HFFc6 (cell line): ENCODE measurements at regions not wholly inside any gene's neighbourhood (a gene's known extent, or its start where the extent isn't known, plus 50 kb on each side); places are given as distances from the start of the nearest gene placed in this dataset.

Source experiments
- DNase-seq: peaks from one replicate; pipeline ENCODE4 v3.0.0-alpha.2; 2018
- H3K27ac Mint-ChIP-seq: 2 replicates; pipeline ENCODE4 v1.8.0; 2020; ENCODE audit warnings: mild to moderate bottlenecking, mixed read lengths
- H3K27me3 Mint-ChIP-seq: 2 replicates; pipeline ENCODE4 v1.8.0; 2021; ENCODE audit warnings: mild to moderate bottlenecking, moderate library complexity, mixed read lengths; ENCODE audit not compliant: insufficient read depth
- H3K36me3 Mint-ChIP-seq: 2 replicates; pipeline ENCODE4 v1.8.0; 2021; ENCODE audit warnings: low read depth, mixed read lengths
- H3K4me1 Mint-ChIP-seq: 2 replicates; pipeline ENCODE4 v1.8.0; 2020; ENCODE audit warnings: low read depth, mixed read lengths
- H3K4me3 Mint-ChIP-seq: 2 replicates; pipeline ENCODE4 v1.8.0; 2020; ENCODE audit warnings: mild to moderate bottlenecking, moderate library complexity, mixed read lengths
- H3K9me3 Mint-ChIP-seq: 2 replicates; pipeline ENCODE4 v1.8.0; 2020; ENCODE audit warnings: mild to moderate bottlenecking, mixed read lengths
- CTCF ChIP-seq: fragments of 200-600 bp; sonication (generic); IDR thresholded peaks from 2 replicates; pipeline ENCODE4 v1.5.0; 2021; ENCODE audit warnings: antibody characterized with exemption, mild to moderate bottlenecking

- Mint-ChIP-seq H3K27me3 (no peaks in the 10 kb centered on the region), H3K27ac (no peak overlapping the region), H3K4me3 (no peak overlapping the region), H3K36me3 (no peaks in the 10 kb centered on the region), H3K4me1 (no peaks in the 10 kb centered on the region), H3K9me3 (peaks cover 19% of the 10 kb centered on the region)
- no peak for DNase-seq
- TF ChIP-seq CTCF, result no peak
Observed at GRCh38 chr11:91872243-91872642, 352.4 kb upstream of the FAT3 start.

GRCh38 chr11:91871791-91872190, 352.8 kb upstream of the FAT3 start:
- TF ChIP-seq CTCF, result no peak
- no peaks in the 10 kb centered on the region for H3K27me3 Mint-ChIP-seq
- no peak overlapping the region for H3K27ac Mint-ChIP-seq
- no peaks in the 10 kb centered on the region for H3K4me1 Mint-ChIP-seq
- no peak overlapping the region for H3K4me3 Mint-ChIP-seq
- no peak for DNase-seq
- H3K36me3 Mint-ChIP-seq, result no peaks in the 10 kb centered on the region
- H3K9me3 Mint-ChIP-seq, result peaks cover 16% of the 10 kb centered on the region

- H3K4me1 Mint-ChIP-seq, result no peaks in the 10 kb centered on the region
- no peak for TF ChIP-seq CTCF
- peaks cover 13% of the 10 kb centered on the region for H3K9me3 Mint-ChIP-seq
- H3K27ac Mint-ChIP-seq, result no peak overlapping the region
- no peaks in the 10 kb centered on the region for H3K27me3 Mint-ChIP-seq
- DNase-seq, result no peak
- no peak overlapping the region for H3K4me3 Mint-ChIP-seq
- H3K36me3 Mint-ChIP-seq, result no peaks in the 10 kb centered on the region
Observed at GRCh38 chr11:91871048-91871447, 353.6 kb upstream of the FAT3 start.

- H3K36me3 Mint-ChIP-seq, result no peaks in the 10 kb centered on the region
- H3K27me3 Mint-ChIP-seq, result no peaks in the 10 kb centered on the region
- H3K27ac Mint-ChIP-seq, result no peak overlapping the region
- no peak for DNase-seq
- no peaks in the 10 kb centered on the region for H3K4me1 Mint-ChIP-seq
- peaks cover 13% of the 10 kb centered on the region for H3K9me3 Mint-ChIP-seq
- TF ChIP-seq CTCF, result no peak
- no peak overlapping the region for H3K4me3 Mint-ChIP-seq
Observed at GRCh38 chr11:91869686-91870085, 354.9 kb upstream of the FAT3 start.

GRCh38 chr11:91866642-91867041, 358.0 kb upstream of the FAT3 start:
- no peak for TF ChIP-seq CTCF
- no peak overlapping the region for H3K4me3 Mint-ChIP-seq
- DNase-seq, result no peak
- H3K4me1 Mint-ChIP-seq, result no peaks in the 10 kb centered on the region
- no peak overlapping the region for H3K27ac Mint-ChIP-seq
- H3K9me3 Mint-ChIP-seq, result peaks cover 19% of the 10 kb centered on the region
- H3K27me3 Mint-ChIP-seq, result no peaks in the 10 kb centered on the region
- no peaks in the 10 kb centered on the region for H3K36me3 Mint-ChIP-seq

- Mint-ChIP-seq H3K4me3 (no peak overlapping the region), H3K9me3 (peaks cover 20% of the 10 kb centered on the region), H3K27me3 (no peaks in the 10 kb centered on the region), H3K4me1 (no peaks in the 10 kb centered on the region), H3K27ac (no peak overlapping the region), H3K36me3 (no peaks in the 10 kb centered on the region)
- TF ChIP-seq CTCF, result no peak
- DNase-seq, result no peak
Observed at GRCh38 chr11:91860661-91861060, 364.0 kb upstream of the FAT3 start.
